Cerebellar cortex (tissue), 1 donor: ENCODE measurements at regions not wholly inside any gene's neighbourhood (a gene's known extent, or its start where the extent isn't known, plus 50 kb on each side); places are given as distances from the start of the nearest gene placed in this dataset.

Experiments
- DNase-seq: peaks from one replicate; pipeline ENCODE4 v3.0.0-alpha.2; 2015; ENCODE audit warnings: low spot score

GRCh38 chr6:6704103-6705060 is 115.9 kb downstream of the LY86 start:
- DNase-seq, result no peak

GRCh38 chr6:6705061-6705425 is 116.5 kb downstream of the LY86 start:
- DNase-seq, result no peak

GRCh38 chr6:6705915-6706675 is 117.6 kb downstream of the LY86 start:
- DNase-seq, result no peak

GRCh38 chr6:6707143-6707542 is 118.6 kb downstream of the LY86 start:
- no peak for DNase-seq

- no peak for DNase-seq
Observed at GRCh38 chr6:6709106-6709505, 120.6 kb downstream of the LY86 start.

GRCh38 chr6:6711031-6711785 is 122.7 kb downstream of the LY86 start:
- no peak for DNase-seq

GRCh38 chr6:6711832-6712448 is 123.4 kb downstream of the LY86 start:
- no peak for DNase-seq

- DNase-seq, result no peak
Observed at GRCh38 chr6:6712449-6713403, 124.2 kb downstream of the LY86 start.

- DNase-seq, result no peak
Observed at GRCh38 chr6:6713657-6714056, 125.1 kb downstream of the LY86 start.

- DNase-seq, result no peak
Observed at GRCh38 chr6:6714118-6714897, 125.8 kb downstream of the LY86 start.

- DNase-seq, result no peak
Observed at GRCh38 chr6:6714953-6715352, 126.4 kb downstream of the LY86 start.

GRCh38 chr6:6715465-6715864 is 126.9 kb downstream of the LY86 start:
- DNase-seq, result no peak

- no peak for DNase-seq
Observed at GRCh38 chr6:6716998-6717763, 128.7 kb downstream of the LY86 start.

GRCh38 chr6:6717953-6718352 is 129.4 kb downstream of the LY86 start:
- DNase-seq, result no peak

GRCh38 chr6:6721606-6722005 is 133.1 kb downstream of the LY86 start:
- no peak for DNase-seq

- DNase-seq, result no peak
Observed at GRCh38 chr6:6722195-6722594, 133.7 kb downstream of the LY86 start.

GRCh38 chr6:6723361-6723760 is 134.8 kb downstream of the LY86 start:
- DNase-seq, result no peak

GRCh38 chr6:6723921-6724538 is 135.5 kb downstream of the LY86 start:
- DNase-seq, result no peak
